ENCODE measurements at regions not wholly inside any gene's neighbourhood (a gene's known extent, or its start where the extent isn't known, plus 50 kb on each side); places are given as distances from the start of the nearest gene placed in this dataset.

DNA sequence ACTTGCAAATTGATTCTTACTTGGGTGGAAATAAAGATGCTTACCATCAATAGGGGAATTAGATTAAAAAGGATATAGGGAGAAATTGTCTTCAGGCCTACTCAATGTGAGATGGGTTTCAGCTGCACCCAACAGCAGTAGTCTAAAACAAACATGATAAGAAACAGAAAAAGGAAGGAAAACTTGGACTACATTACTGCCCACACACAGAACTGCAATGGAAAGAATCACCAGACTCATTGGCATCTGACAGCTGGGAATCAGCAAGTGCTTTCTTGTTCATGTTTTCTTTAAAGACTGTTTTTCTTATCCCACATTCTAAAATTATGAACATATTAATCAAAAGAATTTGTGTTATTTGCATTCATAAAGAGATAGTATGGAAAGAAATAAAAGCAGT, 144.2 kb downstream of the LRIG3 start:
- Histone ChIP-seq H3K27ac (replicated peaks) (no peak overlapping the region), H3K4me3 (replicated peaks; ENCODE audit: insufficient read depth, low read length) (no peak overlapping the region), H3K27me3 (ENCODE audit: insufficient read depth, poor library complexity, severe bottlenecking) (no peaks in the 10 kb centered on the region)
- no peak for TF ChIP-seq POLR2AphosphoS5 (IDR thresholded peaks at IDR 0.05; ENCODE audit: low read depth)
- TF ChIP-seq GABPA (IDR thresholded peaks at IDR 0.05; ENCODE audit: low read depth), result no peak
- no peak for DNase-seq (ENCODE audit: low read depth in 1 of 2, low spot score in 1 of 2)

- Histone ChIP-seq H3K27me3 (ENCODE audit: insufficient read depth, poor library complexity, severe bottlenecking) (no peaks in the 10 kb centered on the region), H3K27ac (replicated peaks) (no peak overlapping the region), H3K4me3 (replicated peaks; ENCODE audit: insufficient read depth, low read length) (no peak overlapping the region)
- no peak for DNase-seq (ENCODE audit: low read depth in 1 of 2, low spot score in 1 of 2)
- no peak for TF ChIP-seq CTCF (IDR thresholded peaks at IDR 0.05; ENCODE audit: insufficient read depth, low read length)
- TF ChIP-seq POLR2AphosphoS5 (IDR thresholded peaks at IDR 0.05; ENCODE audit: low read depth), result no peak
- TF ChIP-seq GABPA (IDR thresholded peaks at IDR 0.05; ENCODE audit: low read depth), result no peak
- TF ChIP-seq, protein P1, sequence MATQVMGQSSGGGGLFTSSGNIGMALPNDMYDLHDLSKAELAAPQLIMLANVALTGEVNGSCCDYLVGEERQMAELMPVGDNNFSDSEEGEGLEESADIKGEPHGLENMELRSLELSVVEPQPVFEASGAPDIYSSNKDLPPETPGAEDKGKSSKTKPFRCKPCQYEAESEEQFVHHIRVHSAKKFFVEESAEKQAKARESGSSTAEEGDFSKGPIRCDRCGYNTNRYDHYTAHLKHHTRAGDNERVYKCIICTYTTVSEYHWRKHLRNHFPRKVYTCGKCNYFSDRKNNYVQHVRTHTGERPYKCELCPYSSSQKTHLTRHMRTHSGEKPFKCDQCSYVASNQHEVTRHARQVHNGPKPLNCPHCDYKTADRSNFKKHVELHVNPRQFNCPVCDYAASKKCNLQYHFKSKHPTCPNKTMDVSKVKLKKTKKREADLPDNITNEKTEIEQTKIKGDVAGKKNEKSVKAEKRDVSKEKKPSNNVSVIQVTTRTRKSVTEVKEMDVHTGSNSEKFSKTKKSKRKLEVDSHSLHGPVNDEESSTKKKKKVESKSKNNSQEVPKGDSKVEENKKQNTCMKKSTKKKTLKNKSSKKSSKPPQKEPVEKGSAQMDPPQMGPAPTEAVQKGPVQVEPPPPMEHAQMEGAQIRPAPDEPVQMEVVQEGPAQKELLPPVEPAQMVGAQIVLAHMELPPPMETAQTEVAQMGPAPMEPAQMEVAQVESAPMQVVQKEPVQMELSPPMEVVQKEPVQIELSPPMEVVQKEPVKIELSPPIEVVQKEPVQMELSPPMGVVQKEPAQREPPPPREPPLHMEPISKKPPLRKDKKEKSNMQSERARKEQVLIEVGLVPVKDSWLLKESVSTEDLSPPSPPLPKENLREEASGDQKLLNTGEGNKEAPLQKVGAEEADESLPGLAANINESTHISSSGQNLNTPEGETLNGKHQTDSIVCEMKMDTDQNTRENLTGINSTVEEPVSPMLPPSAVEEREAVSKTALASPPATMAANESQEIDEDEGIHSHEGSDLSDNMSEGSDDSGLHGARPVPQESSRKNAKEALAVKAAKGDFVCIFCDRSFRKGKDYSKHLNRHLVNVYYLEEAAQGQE (IDR thresholded peaks at IDR 0.05; ENCODE audit: insufficient replicate concordance, low read depth), result no peak
- TF ChIP-seq SPI1 (IDR thresholded peaks at IDR 0.05; ENCODE audit: borderline replicate concordance, low read depth), result no peak
These were observed 142.5 kb downstream of the LRIG3 start for GRCh38 chr12:58777815-58778214.

DNA sequence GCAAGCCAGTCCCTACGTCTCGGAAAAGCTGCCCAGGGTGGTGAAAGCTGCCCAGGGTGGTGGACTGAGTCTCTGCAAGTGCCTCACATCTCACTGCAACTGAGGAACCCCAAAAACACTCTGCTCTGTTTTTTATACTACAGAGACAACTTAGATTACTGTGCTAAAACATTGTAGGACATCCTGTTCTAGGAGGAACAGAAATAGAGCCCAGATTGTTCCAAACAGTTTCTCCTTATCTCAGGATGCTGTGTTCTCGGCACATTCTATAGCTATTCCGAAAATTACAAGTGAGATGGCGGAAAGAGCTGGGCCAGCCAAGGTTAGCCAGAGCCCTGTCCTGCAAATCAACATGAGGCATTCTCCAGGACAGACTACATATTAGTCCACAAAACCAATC, 138.7 kb downstream of the LRIG3 start:
- no peak overlapping the region for H3K27ac ChIP-seq (replicated peaks)
- TF ChIP-seq, protein P1 (IDR thresholded peaks at IDR 0.05; ENCODE audit: insufficient replicate concordance, low read depth), result no peak
- TF ChIP-seq POLR2AphosphoS5 (IDR thresholded peaks at IDR 0.05; ENCODE audit: low read depth) (no peak), GABPA (IDR thresholded peaks at IDR 0.05; ENCODE audit: low read depth) (no peak), SPI1 (IDR thresholded peaks at IDR 0.05; ENCODE audit: borderline replicate concordance, low read depth) (no peak), CTCF (IDR thresholded peaks at IDR 0.05; ENCODE audit: insufficient read depth, low read length) (no peak)
- H3K27me3 ChIP-seq (ENCODE audit: insufficient read depth, poor library complexity, severe bottlenecking), result no peaks in the 10 kb centered on the region
- no peak for DNase-seq (ENCODE audit: low read depth in 1 of 2, low spot score in 1 of 2)
- H3K4me3 ChIP-seq (replicated peaks; ENCODE audit: insufficient read depth, low read length), result no peak overlapping the region

- TF ChIP-seq POLR2AphosphoS5 (IDR thresholded peaks at IDR 0.05; ENCODE audit: low read depth), result no peak
- H3K27me3 ChIP-seq (ENCODE audit: insufficient read depth, poor library complexity, severe bottlenecking), result no peaks in the 10 kb centered on the region
- no peak overlapping the region for H3K4me3 ChIP-seq (replicated peaks; ENCODE audit: insufficient read depth, low read length)
- H3K27ac ChIP-seq (replicated peaks), result no peak overlapping the region
- no peak for DNase-seq (ENCODE audit: low read depth in 1 of 2, low spot score in 1 of 2)
These were observed 133.1 kb downstream of the LRIG3 start for GRCh38 chr12:58787021-58787760.

DNA sequence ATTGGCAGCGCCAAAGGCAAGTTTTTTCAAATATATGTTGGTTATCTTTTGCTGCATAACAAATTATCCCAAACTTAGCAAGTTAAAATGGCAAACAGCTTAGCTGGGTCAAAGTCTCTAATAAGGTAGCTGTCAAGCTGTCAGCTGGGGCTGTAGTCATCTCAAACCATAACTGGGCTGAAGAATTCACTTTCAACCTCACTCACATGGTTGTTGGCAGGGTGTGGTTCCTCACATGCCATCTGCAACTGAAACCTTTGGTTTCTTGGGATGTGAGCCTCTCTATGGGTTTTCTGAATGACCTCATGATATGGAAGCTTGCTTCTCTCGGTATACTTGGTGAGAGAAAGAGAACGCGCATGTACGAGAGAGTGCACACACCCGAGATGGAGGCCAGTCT, 125.4 kb downstream of the LRIG3 start:
- DNase-seq (ENCODE audit: low read depth in 1 of 2, low spot score in 1 of 2), result no peak
- no peak overlapping the region for H3K4me3 ChIP-seq (replicated peaks; ENCODE audit: insufficient read depth, low read length)
- no peaks in the 10 kb centered on the region for H3K27me3 ChIP-seq (ENCODE audit: insufficient read depth, poor library complexity, severe bottlenecking)
- TF ChIP-seq GABPA (IDR thresholded peaks at IDR 0.05; ENCODE audit: low read depth) (no peak), SPI1 (IDR thresholded peaks at IDR 0.05; ENCODE audit: borderline replicate concordance, low read depth) (no peak), POLR2AphosphoS5 (IDR thresholded peaks at IDR 0.05; ENCODE audit: low read depth) (no peak), CTCF (IDR thresholded peaks at IDR 0.05; ENCODE audit: insufficient read depth, low read length) (no peak)
- TF ChIP-seq, protein P1 (IDR thresholded peaks at IDR 0.05; ENCODE audit: insufficient replicate concordance, low read depth), result no peak
- H3K27ac ChIP-seq (replicated peaks), result no peak overlapping the region

Measured in HL-60 (cell line).